GM12878 (cell line): ENCODE measurements at regions not wholly inside any gene's neighbourhood (a gene's known extent, or its start where the extent isn't known, plus 50 kb on each side); places are given as distances from the start of the nearest gene placed in this dataset.

Experiments used
- ATAC-seq: fragments of 200-7000 bp; cut with Tn5 transposase; 3 replicates; pipeline ENCODE4 v1.9.1; 2020; ENCODE audit warnings: mild to moderate bottlenecking, moderate library complexity
- BruUV-seq: library from RNA; stranded (reverse); fragments of 400-500 nt; replicated peaks from 2 replicates; lab custom pipeline; 2021; lab: Mats Ljungman, UMichigan
- CTCF ChIA-PET: fragments of 300-600 bp; sonication (Branson Sonifier 250); formaldehyde crosslinking; extraction: SDS; loops from one replicate; lab custom pipeline; 2021; ENCODE audit warnings: inconsistent platforms; lab: Yijun Ruan, JAX
- POLR2A ChIA-PET: fragments of 350-600 bp; formaldehyde crosslinking; extraction: SDS; loops from one replicate; lab custom pipeline; 2021; ENCODE audit warnings: inconsistent platforms; lab: Charles Lee
- RAD21 ChIA-PET: fragments of 300-600 bp; sonication (Branson Sonifier 250); formaldehyde crosslinking; loops from one replicate; lab custom pipeline; 2023; ENCODE audit warnings: antibody characterized with exemption; ENCODE audit not compliant: unreplicated experiment; lab: Charles Lee
- SMC1A ChIA-PET: fragments of 300-600 bp; sonication (Branson Sonifier 250); formaldehyde crosslinking; loops from one replicate; lab custom pipeline; 2023; ENCODE audit not compliant: unreplicated experiment, uncharacterized antibody; lab: Charles Lee
- DNase-seq: peaks from one replicate; pipeline ENCODE4 v3.0.0-alpha.2; 2011; ENCODE audit warnings: low read depth, low spot score
- FAIRE-seq: peaks from 3 replicates; lab custom pipeline; 2011; peaks lifted over from hg19 to GRCh38; lab: Jason Lieb, UNC
- H2AFZ ChIP-seq: 2 replicates; pipeline ENCODE4 v1.6.0; 2011; ENCODE audit warnings: low read depth, low read length, control low read depth; ENCODE audit not compliant: control insufficient read depth
- H3K27ac ChIP-seq: 2 replicates; pipeline ENCODE4 v1.5.1; 2011; ENCODE audit warnings: control low read depth; ENCODE audit not compliant: control insufficient read depth, insufficient read depth
- H3K27me3 ChIP-seq, 2 experiments: replicated peaks in 1 of 2; 2 replicates each; pipeline versions ENCODE4 v1.6.0 to v1.6.1; 2011; ENCODE audit warnings: low read length in 1 of 2; ENCODE audit not compliant: control insufficient read depth in 2 of 2, insufficient read depth in 2 of 2
- H3K36me3 ChIP-seq, 2 experiments: 2 replicates each; pipeline ENCODE4 v1.5.1; 2011; ENCODE audit warnings: low read length in 1 of 2; ENCODE audit not compliant: control insufficient read depth in 2 of 2, insufficient read depth in 2 of 2
- H3K4me1 ChIP-seq: 2 replicates; pipeline ENCODE4 v1.6.1; 2011; ENCODE audit warnings: mild to moderate bottlenecking, low read length, moderate library complexity, mixed read lengths; ENCODE audit not compliant: control insufficient read depth, insufficient read depth
- H3K4me2 ChIP-seq: 2 replicates; pipeline ENCODE4 v1.6.0; 2011; ENCODE audit warnings: control low read depth; ENCODE audit not compliant: control insufficient read depth, insufficient read depth
- H3K4me3 ChIP-seq: fragments of 200-600 bp; sonication (generic); 2 replicates; pipeline ENCODE4 v1.5.1; 2016
- H3K79me2 ChIP-seq: 2 replicates; pipeline ENCODE4 v1.6.0; 2011; ENCODE audit warnings: low read length; ENCODE audit not compliant: control insufficient read depth, insufficient read depth
- H3K9ac ChIP-seq: 2 replicates; pipeline ENCODE4 v1.8.0; 2011; ENCODE audit warnings: low read length, control low read depth, mixed read lengths; ENCODE audit not compliant: control insufficient read depth, insufficient read depth
- H3K9me3 ChIP-seq: replicated peaks from 3 replicates; pipeline ENCODE4 v1.5.1; 2011; ENCODE audit warnings: mild to moderate bottlenecking, low read length; ENCODE audit not compliant: control insufficient read depth, insufficient read depth
- H4K20me1 ChIP-seq: 2 replicates; pipeline ENCODE4 v1.6.0; 2011; ENCODE audit not compliant: control insufficient read depth, insufficient read depth
- E2F4 ChIP-seq: IDR thresholded peaks from 2 replicates; pipeline ENCODE4 v1.6.1; 2012; ENCODE audit warnings: low read depth, low read length, improper control_type of control experiment
- EZH2 ChIP-seq: IDR thresholded peaks from 2 replicates; pipeline ENCODE4 v1.6.1; 2012; ENCODE audit warnings: low read depth, mild to moderate bottlenecking, control low read depth, inconsistent platforms, low read length, borderline replicate concordance; ENCODE audit not compliant: control insufficient read depth
- FOS ChIP-seq: IDR thresholded peaks from 3 replicates; pipeline ENCODE4 v1.6.1; 2011; ENCODE audit warnings: borderline replicate concordance; ENCODE audit not compliant: insufficient read length; ENCODE audit errors: extremely low read depth
- HSF1 ChIP-seq: fragments of 150-350 bp; IDR thresholded peaks from 2 replicates; pipeline ENCODE4 v1.6.1; 2014; ENCODE audit warnings: mild to moderate bottlenecking, low read depth, low read length
- IKZF1 ChIP-seq: fragments of 450-650 bp; conservative IDR thresholded peaks from 2 replicates; pipeline ENCODE4 v1.6.1; 2017; ENCODE audit warnings: antibody characterized with exemption, mild to moderate bottlenecking
- PAX5 ChIP-seq: IDR thresholded peaks from 2 replicates; pipeline ENCODE4 v1.6.1; 2011; ENCODE audit warnings: low read depth, low read length, borderline replicate concordance
- POLR2A ChIP-seq: IDR thresholded peaks from 2 replicates; pipeline ENCODE4 v1.6.1; 2011; ENCODE audit warnings: low read depth, mild to moderate bottlenecking, low read length
- SMC3 ChIP-seq: IDR thresholded peaks from 2 replicates; pipeline ENCODE4 v1.6.1; 2011; ENCODE audit warnings: low read length, improper control_type of control experiment, borderline replicate concordance
- ZNF24 ChIP-seq: fragments of 450-650 bp; IDR thresholded peaks from 2 replicates; pipeline ENCODE4 v1.6.1; 2017; ENCODE audit warnings: antibody characterized with exemption, mild to moderate bottlenecking
- ZNF622 ChIP-seq: fragments of 450-650 bp; IDR thresholded peaks from 2 replicates; pipeline ENCODE4 v1.6.1; 2017; ENCODE audit warnings: mild to moderate bottlenecking, inconsistent platforms
- WGBS: methylation state at CpG from one replicate; pipeline ENCODE4 v1.1.6; 2016; ENCODE audit warnings: low lambda C conversion rate; ENCODE audit not compliant: insufficient replicate concordance, insufficient coverage; ENCODE audit errors: missing lambda C conversion rate; 5-methylcytosine and 5-hydroxymethylcytosine counted together
- in situ Hi-C: fragments of 300-500 bp; cut with MboI; formaldehyde crosslinking; loops from 9 replicates; pipeline ENCODE4 v1.14.3; 2018; ENCODE audit warnings: mixed read lengths
- intact Hi-C: fragments of 100-400 bp; cut with micrococcal nuclease; formaldehyde crosslinking; loops from one replicate; pipeline ENCODE4 v1.14.2; 2022; ENCODE audit not compliant: unreplicated experiment

- ATAC-seq (no peak), DNase-seq (no peak), FAIRE-seq (no peak)
- intact Hi-C loops, result no loop called here
- H3K9ac ChIP-seq, result no peak overlapping the region
- 19% methylated on average over 3 of the region's 3 CpGs for WGBS
- no peak overlapping the region for H3K4me2 ChIP-seq
- no peaks in the 10 kb centered on the region for H3K9me3 ChIP-seq
- ChIA-PET POLR2A (interaction anchor here (0.5 kb wide), 1 partner anchor 1033 kb away, joined by 3 read pairs; no protein-coding TSS in a partner anchor), RAD21 (no interaction called here), SMC1A (interaction anchor here (0.7 kb wide), 1 partner anchor 1172 kb away, joined by 4 read pairs; no protein-coding TSS in a partner anchor), CTCF (no interaction called here)
- no peak overlapping the region for H3K27ac ChIP-seq
- H3K36me3 ChIP-seq, result no peaks in the 10 kb centered on the region
- no peak for TF ChIP-seq PAX5
- H3K4me1 ChIP-seq, result no peaks in the 10 kb centered on the region
- H4K20me1 ChIP-seq, result no peaks in the 10 kb centered on the region
- H3K27me3 ChIP-seq, result no peaks in the 10 kb centered on the region
- BruUV-seq, result no TSS peak
- no peaks in the 10 kb centered on the region for H3K79me2 ChIP-seq
- in situ Hi-C loops, result no loop called here
- no peak overlapping the region for H2AFZ ChIP-seq
- no peak overlapping the region for H3K4me3 ChIP-seq
Measured at GRCh38 chr9:14405176-14405706, 91.3 kb upstream of the NFIB start.

- TF ChIP-seq E2F4 (no peak), IKZF1 (no peak), ZNF24 (no peak), SMC3 (no peak), EZH2 (no peak), FOS (no peak), POLR2A (no peak), ZNF622 (no peak), HSF1 (no peak)
- no peak overlapping the region for H2AFZ ChIP-seq
- intact Hi-C loops, result no loop called here
- no peaks in the 10 kb centered on the region for H3K9me3 ChIP-seq
- H4K20me1 ChIP-seq, result no peaks in the 10 kb centered on the region
- H3K79me2 ChIP-seq, result no peaks in the 10 kb centered on the region
- no peaks in the 10 kb centered on the region for H3K4me1 ChIP-seq
- H3K27ac ChIP-seq, result no peak overlapping the region
- FAIRE-seq (no peak), ATAC-seq (no peak), DNase-seq (no peak)
- no peak overlapping the region for H3K4me2 ChIP-seq
- no peak overlapping the region for H3K9ac ChIP-seq
- no peak overlapping the region for H3K4me3 ChIP-seq
- ChIA-PET CTCF (interaction anchor here (2.4 kb wide), 1 partner anchor 24 kb away, joined by 7 read pairs; no protein-coding TSS in a partner anchor), POLR2A (no interaction called here), SMC1A (no interaction called here), RAD21 (no interaction called here)
- no peaks in the 10 kb centered on the region for H3K36me3 ChIP-seq
- 13% methylated on average over 4 of the region's 4 CpGs for WGBS
- no peaks in the 10 kb centered on the region for H3K27me3 ChIP-seq
- in situ Hi-C loops, result no loop called here
- BruUV-seq, result no TSS peak
Measured at GRCh38 chr9:14403081-14403480, 89.1 kb upstream of the NFIB start.
